GM12874 (cell line): ENCODE measurements at regions not wholly inside any gene's neighbourhood (a gene's known extent, or its start where the extent isn't known, plus 50 kb on each side); places are given as distances from the start of the nearest gene placed in this dataset.

Experiments used
- TF ChIP-seq, protein P1 (sequence below): IDR thresholded peaks from 2 replicates; pipeline ENCODE4 v1.5.1; 2011; ENCODE audit warnings: low read depth, mild to moderate bottlenecking, control low read depth, low read length, moderate library complexity; ENCODE audit not compliant: insufficient read depth

DNA sequence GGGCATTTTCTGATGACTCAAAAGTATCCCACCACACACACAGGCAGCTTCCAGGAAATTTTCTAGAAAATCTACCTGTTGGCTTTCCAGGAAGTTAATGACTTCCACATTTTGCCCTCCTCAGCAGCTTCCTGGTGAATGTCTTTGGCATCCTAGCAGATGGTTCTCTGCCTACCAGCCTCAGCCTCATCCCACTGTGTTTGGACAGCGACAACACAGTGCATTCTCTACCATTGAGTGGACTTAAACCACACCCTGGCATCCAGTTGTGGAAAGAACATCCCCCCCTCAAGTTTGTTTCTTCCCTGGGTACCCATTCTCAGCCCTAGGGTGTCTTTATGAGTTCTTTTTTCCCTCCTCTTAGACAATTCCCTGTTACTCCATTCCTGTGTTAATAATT lies 50.8 kb upstream of the GADL1 start:
- TF ChIP-seq, protein P1, sequence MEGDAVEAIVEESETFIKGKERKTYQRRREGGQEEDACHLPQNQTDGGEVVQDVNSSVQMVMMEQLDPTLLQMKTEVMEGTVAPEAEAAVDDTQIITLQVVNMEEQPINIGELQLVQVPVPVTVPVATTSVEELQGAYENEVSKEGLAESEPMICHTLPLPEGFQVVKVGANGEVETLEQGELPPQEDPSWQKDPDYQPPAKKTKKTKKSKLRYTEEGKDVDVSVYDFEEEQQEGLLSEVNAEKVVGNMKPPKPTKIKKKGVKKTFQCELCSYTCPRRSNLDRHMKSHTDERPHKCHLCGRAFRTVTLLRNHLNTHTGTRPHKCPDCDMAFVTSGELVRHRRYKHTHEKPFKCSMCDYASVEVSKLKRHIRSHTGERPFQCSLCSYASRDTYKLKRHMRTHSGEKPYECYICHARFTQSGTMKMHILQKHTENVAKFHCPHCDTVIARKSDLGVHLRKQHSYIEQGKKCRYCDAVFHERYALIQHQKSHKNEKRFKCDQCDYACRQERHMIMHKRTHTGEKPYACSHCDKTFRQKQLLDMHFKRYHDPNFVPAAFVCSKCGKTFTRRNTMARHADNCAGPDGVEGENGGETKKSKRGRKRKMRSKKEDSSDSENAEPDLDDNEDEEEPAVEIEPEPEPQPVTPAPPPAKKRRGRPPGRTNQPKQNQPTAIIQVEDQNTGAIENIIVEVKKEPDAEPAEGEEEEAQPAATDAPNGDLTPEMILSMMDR = no peak

DNA sequence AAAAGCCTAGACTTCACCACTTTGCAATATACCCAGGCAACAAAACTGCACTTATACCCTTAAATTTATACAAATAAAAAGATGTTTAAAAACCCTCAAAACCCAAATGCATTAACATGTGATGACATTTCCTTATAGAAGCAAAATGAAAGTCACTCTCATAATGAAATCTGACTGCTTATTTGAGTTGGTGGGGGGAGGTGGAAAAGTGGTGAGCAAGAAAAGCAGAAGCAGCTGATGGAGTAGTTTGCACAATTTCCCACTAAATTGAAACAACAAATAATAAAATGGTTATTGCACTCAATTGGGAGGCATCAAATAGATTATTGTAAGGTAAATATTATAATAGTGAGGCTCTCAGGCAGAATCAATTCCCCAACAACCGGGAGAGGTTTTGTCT lies 54.0 kb upstream of the GADL1 start:
- TF ChIP-seq, protein P1 = no peak

DNA sequence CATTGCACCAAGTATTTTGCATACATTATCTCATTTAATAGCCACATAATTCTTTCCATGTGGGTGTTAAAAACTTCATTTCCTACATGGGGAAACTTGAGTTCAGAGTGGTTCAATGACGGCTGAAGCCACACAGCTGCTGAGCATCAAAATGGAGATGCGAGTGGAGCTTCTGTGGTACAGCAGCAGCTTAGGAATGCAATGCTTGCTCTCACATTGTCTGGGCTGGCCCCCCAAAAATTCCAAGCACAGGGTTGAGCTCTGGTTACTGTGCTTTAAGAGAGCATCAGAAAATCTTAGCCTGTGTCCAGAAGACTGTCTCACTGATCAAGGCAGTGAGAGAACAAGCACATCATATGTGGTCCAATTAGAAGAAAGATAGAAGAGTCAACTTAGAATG lies 57.4 kb upstream of the GADL1 start:
- TF ChIP-seq, protein P1 = no peak

DNA sequence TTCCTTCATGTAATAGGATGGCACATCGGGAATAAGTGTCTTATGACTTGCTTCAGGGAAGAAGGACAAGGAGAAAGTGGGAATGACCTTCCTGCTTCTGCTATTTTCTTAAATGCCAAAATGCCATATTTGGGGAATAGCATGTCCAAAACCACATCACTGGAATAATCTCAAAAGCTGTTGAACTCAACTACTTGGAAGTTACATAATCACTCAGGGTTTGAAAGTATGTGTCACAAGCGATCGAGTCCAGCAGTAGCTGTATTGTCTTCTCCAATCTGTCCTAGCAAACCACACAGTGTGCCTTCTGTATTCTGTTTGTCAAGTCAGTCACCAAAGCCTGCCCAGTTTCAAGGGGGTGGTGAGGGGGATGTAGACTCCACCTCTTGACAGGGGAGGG lies 58.3 kb upstream of the GADL1 start:
- TF ChIP-seq, protein P1 = no peak

DNA sequence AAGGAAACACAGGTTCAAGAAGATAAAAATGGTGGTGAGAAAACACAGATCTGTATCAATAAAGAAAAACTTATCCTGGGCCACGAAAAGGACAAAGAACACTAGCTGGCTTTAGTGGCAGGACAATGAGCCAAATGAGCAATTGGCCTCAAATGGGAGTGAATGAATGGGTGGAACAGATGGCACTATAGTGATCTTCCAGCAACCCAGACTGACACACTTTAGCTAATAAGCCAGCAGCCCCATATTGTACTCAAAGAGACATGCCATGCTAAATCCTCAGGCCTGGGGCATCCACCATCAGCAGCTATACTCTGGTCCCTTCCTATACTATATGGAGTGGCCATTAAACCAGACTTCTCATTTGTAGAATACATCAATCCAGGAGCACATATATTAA lies 60.0 kb upstream of the GADL1 start:
- TF ChIP-seq, protein P1 = no peak

DNA sequence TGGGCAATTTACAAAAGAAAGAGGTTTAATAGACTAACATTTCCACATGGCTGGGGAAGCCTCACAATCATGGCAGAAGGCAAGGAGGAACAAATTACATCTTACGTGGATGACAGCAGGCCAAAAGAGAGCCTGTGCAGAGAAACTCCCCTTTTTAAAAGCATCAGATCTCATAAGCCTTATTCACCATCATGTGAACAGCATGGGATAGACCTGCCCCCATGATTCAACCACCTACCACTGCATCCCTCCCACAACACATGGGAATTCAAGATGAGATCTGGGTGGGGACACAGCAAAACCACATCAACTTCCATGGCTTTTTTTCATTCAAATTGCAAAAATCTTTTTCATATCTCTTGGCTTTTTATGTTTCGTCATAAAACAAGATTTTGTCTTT lies 67.6 kb upstream of the GADL1 start:
- TF ChIP-seq, protein P1 = no peak

DNA sequence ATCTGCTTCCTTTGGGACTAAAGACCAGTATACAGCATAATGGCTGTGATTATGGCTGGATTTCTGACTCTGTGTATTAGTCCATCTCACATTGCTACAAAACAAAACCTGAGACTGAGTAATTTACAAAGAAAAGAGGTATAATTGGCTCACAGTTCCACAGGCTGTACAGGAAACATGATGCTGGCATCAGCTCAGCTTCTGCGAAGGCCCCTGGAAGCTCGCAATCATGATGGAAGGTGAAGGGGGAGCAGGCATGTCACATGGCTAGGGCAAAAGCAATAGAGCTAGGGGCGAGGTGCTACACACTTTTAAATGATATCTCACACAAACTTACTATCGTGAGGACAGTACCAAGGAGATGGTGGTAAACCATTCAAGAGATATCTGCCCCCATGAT lies 68.0 kb upstream of the GADL1 start:
- TF ChIP-seq, protein P1 = no peak

DNA sequence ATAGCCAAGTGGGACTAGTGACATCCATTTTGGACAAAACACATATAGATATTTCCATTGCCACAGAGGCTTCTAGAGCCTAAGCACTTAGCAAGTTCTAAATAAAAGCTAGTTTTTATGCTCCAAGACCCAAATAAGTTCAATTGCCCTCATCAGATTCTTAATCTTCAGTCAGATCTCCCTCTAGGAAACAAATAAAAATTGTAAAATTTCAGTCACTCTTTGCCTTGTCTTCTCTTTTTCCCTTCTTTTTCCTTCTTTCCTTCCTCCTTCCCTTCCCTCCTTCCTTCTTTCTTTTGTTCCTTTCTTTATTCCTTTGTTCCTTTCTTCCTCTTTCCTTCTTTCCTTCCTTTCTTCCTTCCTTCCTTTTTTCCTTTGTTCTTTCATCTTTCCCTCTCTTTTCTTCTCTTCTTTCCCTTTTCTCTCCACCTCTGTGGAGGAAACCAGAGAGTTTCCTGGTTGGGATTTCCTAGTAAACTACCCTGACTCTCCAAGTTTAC lies 68.8 kb upstream of the GADL1 start:
- TF ChIP-seq, protein P1 = no peak
